Activated T-cell treated with anti-CD3 and anti-CD28 coated beads, Interleukin-2, amount 50 U/mL, for 1 hour (primary cell): ENCODE measurements at regions not wholly inside any gene's neighbourhood (a gene's known extent, or its start where the extent isn't known, plus 50 kb on each side); places are given as distances from the start of the nearest gene placed in this dataset.
A peak's percentile ranks its signal among the peaks of the same experiment; 100 is the strongest.

Source experiments
- DNase-seq: peaks from one replicate; pipeline ENCODE4 v3.0.0-alpha.2; 2020

- DNase-seq = no peak
These were observed 51.1 kb upstream of the BEGAIN start for GRCh38 chr14:100638211-100638855.

DNA sequence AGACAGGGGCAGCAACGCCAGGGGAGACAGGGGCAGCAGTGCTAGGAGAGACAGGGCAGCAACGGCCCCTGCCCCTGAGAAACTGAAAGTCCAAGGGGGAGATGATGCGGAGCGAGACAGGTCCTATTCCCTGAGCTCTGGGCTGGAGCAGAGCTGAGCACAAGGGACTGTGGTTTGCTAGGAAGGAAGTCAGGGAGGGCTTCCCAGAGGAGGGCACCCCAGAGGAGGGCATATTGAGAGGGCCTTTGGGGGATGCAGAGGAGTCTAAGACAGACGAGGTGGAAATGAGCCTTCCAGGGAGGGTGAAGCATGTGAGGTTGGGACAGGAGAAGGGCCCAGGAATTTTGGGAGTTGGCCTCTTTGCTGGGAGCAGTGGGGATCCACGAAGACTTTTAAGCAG is 52.1 kb upstream of the BEGAIN start:
- DNase-seq = no peak

GRCh38 chr14:100640471-100641273 is 53.5 kb upstream of the BEGAIN start:
- DNase-seq = peak; percentile 65

DNA sequence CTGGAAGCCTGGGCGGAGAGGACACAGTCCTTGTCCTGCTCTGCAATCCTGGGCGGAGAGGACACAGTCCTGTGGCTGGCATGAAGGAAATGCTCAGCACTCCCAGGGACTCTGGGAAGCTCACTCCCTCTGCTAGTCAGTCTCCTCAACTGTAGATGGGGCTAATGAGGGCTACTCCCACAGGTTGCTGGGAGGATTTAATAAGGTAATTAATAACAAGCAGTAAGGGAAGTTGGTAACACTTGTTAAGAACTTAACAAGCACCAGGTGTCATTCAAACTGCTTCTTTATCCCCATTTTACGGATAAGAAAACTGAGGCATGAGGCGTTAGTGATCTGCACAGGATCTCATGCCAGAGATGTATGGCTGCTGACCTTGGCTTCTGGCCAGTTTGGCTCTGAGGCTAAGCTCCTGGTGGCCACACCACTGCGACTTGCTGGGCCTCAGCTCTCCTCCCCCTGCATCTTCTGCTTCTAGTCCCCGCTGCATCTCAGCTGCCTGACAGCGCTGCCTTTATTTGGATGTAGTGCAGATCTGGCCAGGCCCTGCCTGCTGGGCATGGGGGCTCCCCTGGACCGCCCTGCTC is 54.1 kb upstream of the BEGAIN start:
- DNase-seq = no peak

DNA sequence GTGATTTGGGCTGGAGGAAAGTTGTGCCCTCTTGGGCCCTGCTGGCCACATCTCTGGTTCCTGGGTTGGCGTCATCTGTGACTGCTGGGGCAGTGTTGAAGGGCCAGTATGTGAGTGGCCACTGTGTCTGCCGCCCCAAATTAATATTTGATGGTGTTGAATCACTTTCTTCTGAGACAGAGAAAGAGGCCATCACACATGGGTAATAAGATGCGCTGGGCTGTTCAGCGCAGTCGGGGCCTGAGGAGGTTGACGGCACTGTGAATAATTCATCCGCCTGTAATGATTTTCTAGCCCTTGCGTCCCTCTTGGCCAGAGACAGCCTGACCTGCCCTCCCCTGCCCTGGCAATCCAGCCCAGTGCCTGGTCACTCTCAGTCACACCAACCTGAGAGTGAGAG is 56.2 kb upstream of the BEGAIN start:
- DNase-seq = no peak

DNA sequence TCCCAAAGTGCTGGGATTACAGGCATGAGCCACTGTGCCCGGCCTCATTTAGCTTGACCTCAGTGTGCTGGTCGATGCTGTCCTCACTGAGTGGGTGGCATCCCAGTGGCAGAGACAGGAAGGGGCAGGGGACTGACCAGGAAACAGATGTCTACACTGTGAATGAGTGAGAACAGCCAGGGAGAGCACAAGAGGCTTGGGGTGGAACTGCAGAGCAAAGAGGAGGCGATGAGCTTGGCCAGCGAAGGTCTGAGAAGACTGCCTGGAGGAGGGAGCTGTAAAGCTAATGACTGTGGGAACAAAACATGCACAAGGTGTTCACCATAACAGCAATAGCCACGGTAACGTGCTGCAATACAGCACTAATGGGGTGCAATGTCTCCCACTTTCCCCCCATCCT is 57.2 kb upstream of the BEGAIN start:
- DNase-seq = no peak

GRCh38 chr14:100644784-100645183 is 57.6 kb upstream of the BEGAIN start:
- DNase-seq = no peak

- peak; percentile 78 for DNase-seq
These were observed 58.2 kb upstream of the BEGAIN start for GRCh38 chr14:100645196-100645981.

DNA sequence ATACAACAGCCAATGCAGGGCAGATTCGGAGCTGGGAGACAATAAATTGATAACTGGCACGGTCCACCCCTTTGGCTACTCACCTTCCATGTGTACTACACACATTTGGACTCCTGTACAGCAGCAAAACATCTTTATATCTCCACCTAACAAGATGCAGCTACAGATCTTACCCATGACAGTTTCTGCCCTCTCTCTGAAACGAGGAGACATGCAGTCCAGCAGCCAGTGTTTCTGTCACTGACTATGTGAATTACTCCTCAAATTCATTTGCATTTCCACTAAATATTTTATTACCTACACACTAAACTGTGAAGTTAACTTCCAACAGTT is 58.7 kb upstream of the BEGAIN start:
- no peak for DNase-seq

DNA sequence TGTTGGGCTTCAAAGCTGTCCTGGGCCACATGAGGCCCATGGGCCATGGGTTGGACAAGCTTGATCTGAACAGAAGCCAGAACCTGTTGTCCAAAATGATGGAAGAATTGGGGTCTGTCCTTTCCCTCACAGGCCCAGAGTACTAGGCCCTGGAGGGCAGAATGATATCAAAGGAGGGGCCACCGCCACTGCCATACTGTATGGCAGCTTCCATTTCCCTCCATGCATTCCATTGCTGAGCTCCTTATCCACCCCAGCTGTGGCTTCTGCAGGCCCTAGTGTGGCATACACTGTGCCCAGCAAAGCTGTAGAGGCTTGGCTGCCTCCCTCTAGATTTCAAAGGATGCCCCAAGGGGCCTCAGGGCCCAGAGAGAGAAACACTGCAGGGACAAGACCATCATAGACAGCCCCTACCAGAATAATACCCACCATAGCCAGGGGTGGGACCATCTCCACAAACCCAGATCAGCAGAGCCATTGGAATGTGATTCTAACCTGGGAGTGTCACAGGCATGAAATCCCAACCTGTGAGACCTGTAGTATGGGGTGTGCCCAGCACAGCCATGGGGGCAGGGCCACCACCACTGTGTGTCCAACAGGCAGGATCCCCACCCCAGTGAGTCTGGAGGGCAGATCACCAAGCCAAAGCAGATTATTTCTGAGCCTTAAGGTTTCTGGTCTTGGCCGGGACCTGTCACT is 61.4 kb upstream of the BEGAIN start:
- no peak for DNase-seq

GRCh38 chr14:100649173-100649519 is 61.9 kb upstream of the BEGAIN start:
- DNase-seq = no peak

DNA sequence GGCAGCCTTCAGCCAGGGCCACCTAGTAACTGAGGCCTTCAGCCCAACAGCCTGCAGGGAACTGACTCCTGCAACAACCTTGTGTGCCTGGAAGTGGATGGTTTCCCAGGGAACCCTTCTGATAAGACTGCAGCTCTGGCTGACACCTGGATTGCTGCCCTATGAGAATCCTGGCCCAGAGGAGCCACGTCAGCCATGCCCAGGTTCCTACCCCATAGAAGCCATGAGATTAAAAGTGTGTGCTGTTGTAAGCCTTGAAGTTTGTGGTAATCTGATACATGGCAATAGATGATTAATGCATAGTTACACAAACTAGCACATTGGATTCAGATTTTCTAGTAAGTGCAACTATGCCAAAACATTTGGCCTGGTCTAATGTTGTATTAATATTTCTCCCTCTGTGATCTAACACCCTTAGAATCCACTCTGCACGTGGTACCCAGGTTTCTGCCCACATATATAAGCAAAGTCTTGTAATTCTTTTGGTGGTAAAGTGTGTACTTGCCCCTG is 64.8 kb upstream of the BEGAIN start:
- DNase-seq = no peak

DNA sequence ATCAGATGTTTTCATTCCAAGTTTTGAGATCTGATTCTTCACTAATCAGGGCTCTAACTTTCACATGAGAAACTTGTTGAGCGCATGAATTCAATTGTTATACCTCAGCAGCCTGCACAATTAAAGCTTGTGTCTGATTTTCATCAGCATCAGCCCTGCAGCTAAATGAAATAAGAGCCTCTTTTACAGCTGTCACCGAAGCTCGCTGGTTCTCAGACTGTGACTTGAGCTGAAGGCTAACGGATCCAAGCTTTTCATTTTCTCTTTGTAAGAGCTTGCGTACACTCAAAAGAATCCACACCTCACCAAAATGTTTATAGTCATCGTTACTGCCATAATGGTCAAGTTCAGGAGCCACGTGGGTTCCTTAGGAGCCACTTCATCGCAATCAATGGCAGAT is 65.5 kb upstream of the BEGAIN start:
- no peak for DNase-seq

DNA sequence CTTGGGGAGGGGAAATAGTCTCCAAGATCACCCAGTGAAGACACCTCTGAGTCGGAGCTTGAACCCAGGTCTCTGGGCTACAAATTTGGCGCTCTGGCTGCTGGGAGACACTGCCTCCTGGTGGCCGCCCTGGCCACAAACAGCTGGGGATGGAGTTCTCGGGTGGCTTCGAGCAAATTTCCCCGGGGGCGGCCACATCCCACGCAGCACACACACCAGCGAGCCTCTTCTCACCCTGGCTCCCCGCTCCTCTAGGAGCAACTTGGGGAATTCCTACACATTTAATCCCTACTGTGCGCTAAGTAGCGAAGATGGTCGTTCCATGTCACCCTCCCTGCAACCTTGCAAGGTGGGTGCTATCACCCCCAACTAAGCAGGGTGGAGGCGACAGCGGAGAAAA is 66.2 kb upstream of the BEGAIN start:
- peak; percentile 34 for DNase-seq

- no peak for DNase-seq
These were observed 67.0 kb upstream of the BEGAIN start for GRCh38 chr14:100654025-100654813.

- DNase-seq = peak; percentile 60
These were observed 67.9 kb upstream of the BEGAIN start for GRCh38 chr14:100654814-100655740.

GRCh38 chr14:100655741-100656085 is 68.5 kb upstream of the BEGAIN start:
- DNase-seq = no peak

GRCh38 chr14:100656996-100657395 is 69.7 kb upstream of the DLK1 start:
- DNase-seq = no peak

DNA sequence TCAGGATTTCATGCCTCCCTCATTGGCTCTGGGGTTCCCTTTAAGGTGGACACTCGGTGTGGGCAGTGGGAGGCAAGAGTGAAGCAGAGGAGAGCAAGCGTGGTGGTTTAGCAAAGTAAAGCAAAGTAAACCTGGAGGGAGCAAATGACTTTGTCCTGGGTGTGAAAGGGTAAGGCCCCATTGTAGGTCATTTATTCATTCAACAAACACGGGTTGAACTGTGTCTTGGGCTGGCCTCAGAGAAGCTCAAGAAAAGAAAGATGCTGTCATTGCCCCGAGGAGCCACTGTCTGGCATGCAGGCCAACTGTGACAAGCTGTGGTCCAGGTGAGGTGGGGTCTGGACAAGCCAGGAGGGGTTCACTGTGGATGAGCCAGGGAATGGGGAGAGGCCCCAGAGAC is 68.9 kb upstream of the DLK1 start:
- DNase-seq = no peak

DNA sequence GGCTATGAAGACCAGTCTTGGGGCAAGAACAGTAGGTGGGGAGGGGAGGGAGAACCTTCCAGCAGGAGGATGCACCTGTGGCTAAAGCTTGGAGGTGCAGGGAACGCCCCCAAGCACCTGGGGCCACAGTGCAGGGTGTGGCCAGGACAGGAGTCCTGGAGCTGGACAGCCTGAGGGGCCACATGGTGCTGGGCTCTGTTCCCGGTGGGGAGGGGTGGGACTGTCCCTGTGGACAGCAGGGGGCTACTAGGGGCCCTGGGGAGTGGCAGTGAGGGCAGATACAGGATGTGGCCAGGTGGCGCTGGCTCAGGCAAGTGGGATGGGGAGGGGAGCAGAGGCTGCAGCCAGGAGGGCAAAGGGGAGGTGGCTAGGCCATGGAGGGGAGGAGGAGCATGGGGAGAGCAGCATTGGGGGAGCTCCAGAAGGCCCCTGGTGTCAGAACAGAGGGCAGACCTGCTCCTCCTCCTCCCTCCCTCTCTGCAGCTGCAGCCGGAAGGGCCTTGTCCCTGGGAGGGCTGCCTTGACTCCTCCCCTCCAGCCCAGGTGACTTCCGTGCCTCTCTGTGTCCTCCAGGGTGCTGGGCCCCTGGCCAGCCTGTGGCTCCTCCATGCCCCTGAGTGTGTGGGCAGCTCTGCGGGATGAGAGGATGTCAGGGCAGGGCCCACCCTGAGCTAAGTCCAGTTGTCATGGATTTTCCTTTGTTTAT is 68.4 kb upstream of the DLK1 start:
- DNase-seq = no peak
